HG03066 (cell line): ENCODE measurements at regions not wholly inside any gene's neighbourhood (a gene's known extent, or its start where the extent isn't known, plus 50 kb on each side); places are given as distances from the start of the nearest gene placed in this dataset.

Experiments used
- ATAC-seq: cut with Tn5 transposase; IDR thresholded peaks from one replicate; pipeline ENCODE4 v1.9.1; 2021; ENCODE audit warnings: low read depth; ENCODE audit not compliant: unreplicated experiment

- no peak for ATAC-seq
Measured at GRCh38 chr4:176898791-176899190, 106.1 kb upstream of the VEGFC start.

- ATAC-seq, result peak; percentile 83
Measured at GRCh38 chr4:176902710-176903323, 110.1 kb upstream of the VEGFC start.

- no peak for ATAC-seq
Measured at GRCh38 chr4:176906709-176907108, 114.0 kb upstream of the VEGFC start.

- ATAC-seq, result no peak
Measured at GRCh38 chr4:176910646-176911045, 117.9 kb upstream of the VEGFC start.

GRCh38 chr4:176919631-176920030, 126.9 kb upstream of the VEGFC start:
- no peak for ATAC-seq

GRCh38 chr4:176920694-176921093, 128.0 kb upstream of the VEGFC start:
- no peak for ATAC-seq

- no peak for ATAC-seq
Measured at GRCh38 chr4:176921256-176921655, 128.5 kb upstream of the VEGFC start.

- no peak for ATAC-seq
Measured at GRCh38 chr4:176924238-176924637, 131.5 kb upstream of the VEGFC start.

- no peak for ATAC-seq
Measured at GRCh38 chr4:176925962-176926361, 133.2 kb upstream of the VEGFC start.

GRCh38 chr4:176927117-176927516, 134.4 kb upstream of the VEGFC start:
- no peak for ATAC-seq

GRCh38 chr4:176927664-176928063, 134.9 kb upstream of the VEGFC start:
- no peak for ATAC-seq

GRCh38 chr4:176939445-176939844, 146.7 kb upstream of the VEGFC start:
- no peak for ATAC-seq

GRCh38 chr4:176945334-176945733, 152.6 kb upstream of the VEGFC start:
- ATAC-seq, result no peak

- no peak for ATAC-seq
Measured at GRCh38 chr4:176949029-176949428, 156.3 kb upstream of the VEGFC start.

- ATAC-seq, result no peak
Measured at GRCh38 chr4:176953021-176953420, 160.3 kb upstream of the VEGFC start.

- ATAC-seq, result no peak
Measured at GRCh38 chr4:176957353-176958118, 164.8 kb upstream of the VEGFC start.

GRCh38 chr4:176959980-176960379, 167.3 kb upstream of the VEGFC start:
- no peak for ATAC-seq

GRCh38 chr4:176963121-176963520, 170.4 kb upstream of the VEGFC start:
- ATAC-seq, result no peak

- no peak for ATAC-seq
Measured at GRCh38 chr4:176964116-176964691, 171.5 kb upstream of the VEGFC start.

- ATAC-seq, result no peak
Measured at GRCh38 chr4:176967586-176967985, 174.9 kb upstream of the VEGFC start.

GRCh38 chr4:176968094-176968493, 175.4 kb upstream of the VEGFC start:
- no peak for ATAC-seq

GRCh38 chr4:176969011-176969410, 176.3 kb upstream of the VEGFC start:
- no peak for ATAC-seq
